Mucosa of descending colon (tissue), 3 donors: ENCODE measurements at regions not wholly inside any gene's neighbourhood (a gene's known extent, or its start where the extent isn't known, plus 50 kb on each side); places are given as distances from the start of the nearest gene placed in this dataset.

Source experiments
- ATAC-seq: fragments of 200-7000 bp; cut with Tn5 transposase; one replicate; pipeline ENCODE4 v1.9.1; 2020; ENCODE audit warnings: mild to moderate bottlenecking, moderate library complexity
- DNase-seq, 3 donors: peaks; one replicate each; pipeline ENCODE4 v3.0.0-alpha.2; 2020
- H3K36me3 ChIP-seq: fragments of 200-600 bp; one replicate; pipeline ENCODE4 v1.8.0; 2021; ENCODE audit warnings: low read depth, mild to moderate bottlenecking
- H3K4me1 ChIP-seq: fragments of 200-600 bp; one replicate; pipeline ENCODE4 v1.8.0; 2021; ENCODE audit warnings: low read depth, mild to moderate bottlenecking
- H3K4me3 ChIP-seq: fragments of 200-600 bp; one replicate; pipeline ENCODE4 v1.8.0; 2021; ENCODE audit warnings: mild to moderate bottlenecking
- H3K9me3 ChIP-seq: fragments of 200-600 bp; one replicate; pipeline ENCODE4 v1.8.0; 2021; ENCODE audit warnings: mild to moderate bottlenecking
- intact Hi-C, 2 donors: fragments of 100-400 bp; cut with DNase I in 1 of 2; cut with micrococcal nuclease in 1 of 2; formaldehyde crosslinking; loops; one replicate each; pipeline versions ENCODE4 v1.11.0 to v1.11.1; 2022; cut with DNase I, micrococcal nuclease
- TF ChIP-seq, protein P1 (sequence below): fragments of 200-600 bp; IDR thresholded peaks from one replicate; pipeline ENCODE4 v1.8.0; 2022; ENCODE audit warnings: antibody characterized with exemption, mild to moderate bottlenecking
- donor health status: DM: no; HTN: no; CAD: no; lungs with moderate emphysema.
- donor health status: DM: no; HTN: no; CAD: no.
- donor health status: DM: no; HTN: yes; CAD: no.

DNA sequence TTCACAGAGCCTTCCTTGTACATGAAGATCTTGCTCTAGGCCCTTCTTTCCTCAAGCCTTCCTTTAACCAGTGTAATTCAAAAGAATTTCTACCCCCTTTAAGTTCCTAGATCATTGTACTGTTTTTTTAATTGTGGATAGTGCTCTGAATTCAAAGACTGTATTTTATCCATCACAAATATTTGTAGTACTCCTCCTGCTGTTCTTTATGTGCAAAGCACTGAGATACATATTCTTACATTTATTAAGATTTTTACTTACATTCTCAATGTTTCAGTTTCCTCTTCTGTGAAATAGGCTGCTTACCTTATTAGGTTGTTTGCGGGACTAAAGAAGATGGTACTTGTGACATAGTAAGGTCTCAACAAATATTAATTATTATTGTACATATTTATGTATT is 168.8 kb upstream of the PDE4B start:
- intact Hi-C loops = no loop called here
- TF ChIP-seq, protein P1, sequence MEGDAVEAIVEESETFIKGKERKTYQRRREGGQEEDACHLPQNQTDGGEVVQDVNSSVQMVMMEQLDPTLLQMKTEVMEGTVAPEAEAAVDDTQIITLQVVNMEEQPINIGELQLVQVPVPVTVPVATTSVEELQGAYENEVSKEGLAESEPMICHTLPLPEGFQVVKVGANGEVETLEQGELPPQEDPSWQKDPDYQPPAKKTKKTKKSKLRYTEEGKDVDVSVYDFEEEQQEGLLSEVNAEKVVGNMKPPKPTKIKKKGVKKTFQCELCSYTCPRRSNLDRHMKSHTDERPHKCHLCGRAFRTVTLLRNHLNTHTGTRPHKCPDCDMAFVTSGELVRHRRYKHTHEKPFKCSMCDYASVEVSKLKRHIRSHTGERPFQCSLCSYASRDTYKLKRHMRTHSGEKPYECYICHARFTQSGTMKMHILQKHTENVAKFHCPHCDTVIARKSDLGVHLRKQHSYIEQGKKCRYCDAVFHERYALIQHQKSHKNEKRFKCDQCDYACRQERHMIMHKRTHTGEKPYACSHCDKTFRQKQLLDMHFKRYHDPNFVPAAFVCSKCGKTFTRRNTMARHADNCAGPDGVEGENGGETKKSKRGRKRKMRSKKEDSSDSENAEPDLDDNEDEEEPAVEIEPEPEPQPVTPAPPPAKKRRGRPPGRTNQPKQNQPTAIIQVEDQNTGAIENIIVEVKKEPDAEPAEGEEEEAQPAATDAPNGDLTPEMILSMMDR = no peak
- DNase-seq (no peak), ATAC-seq (no peak)
- Histone ChIP-seq H3K9me3 (no peaks in the 10 kb centered on the region), H3K36me3 (no peaks in the 10 kb centered on the region), H3K4me3 (no peak overlapping the region), H3K4me1 (no peaks in the 10 kb centered on the region)

DNA sequence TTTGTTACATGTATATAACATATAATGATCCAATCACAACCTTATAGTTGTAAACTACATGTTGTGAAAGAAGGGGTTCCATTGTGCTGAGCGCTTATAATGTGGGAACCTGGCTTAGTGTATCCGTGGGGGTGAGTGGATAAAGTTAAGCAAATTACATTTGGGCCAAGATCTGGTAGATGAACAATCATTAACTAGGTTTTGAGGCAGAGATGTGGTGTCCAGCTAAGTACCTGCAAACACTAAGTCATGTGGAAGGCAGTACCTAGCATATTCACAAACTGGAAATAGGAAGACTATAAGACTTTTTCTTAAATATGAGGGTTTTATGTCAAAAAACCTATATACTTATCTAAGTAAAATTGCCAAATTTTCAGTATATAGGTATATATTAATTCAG is 167.2 kb upstream of the PDE4B start:
- H3K4me1 ChIP-seq = no peaks in the 10 kb centered on the region
- DNase-seq (no peak), ATAC-seq (peak; percentile 68)
- H3K36me3 ChIP-seq = no peaks in the 10 kb centered on the region
- no peaks in the 10 kb centered on the region for H3K9me3 ChIP-seq
- intact Hi-C loops = no loop called here
- no peak overlapping the region for H3K4me3 ChIP-seq
- TF ChIP-seq, protein P1 = no peak

DNA sequence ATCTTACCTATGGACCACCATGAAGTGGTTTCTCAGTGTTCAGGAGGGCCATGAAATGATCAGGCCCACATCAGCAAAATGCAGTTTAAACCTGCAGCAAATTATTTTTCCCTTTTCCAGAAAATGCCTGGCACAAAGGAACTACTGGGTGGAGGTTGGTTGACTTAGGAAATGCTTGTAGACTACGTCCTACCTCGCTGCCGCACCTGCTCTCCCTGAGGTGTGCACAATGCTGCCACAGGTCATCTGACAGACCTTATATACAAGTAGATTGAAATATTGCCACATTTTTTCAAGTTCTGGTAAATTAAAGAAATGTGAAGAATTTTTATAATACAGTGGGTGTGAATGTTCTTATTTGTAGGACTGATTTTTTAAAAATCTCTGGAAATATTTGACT is 166.7 kb upstream of the PDE4B start:
- H3K36me3 ChIP-seq = no peaks in the 10 kb centered on the region
- intact Hi-C loops = no loop called here
- H3K4me1 ChIP-seq = no peaks in the 10 kb centered on the region
- H3K4me3 ChIP-seq = no peak overlapping the region
- ATAC-seq (peak; percentile 88), DNase-seq (peak; percentile 33 to 57 (median 41))
- TF ChIP-seq, protein P1 = no peak
- no peaks in the 10 kb centered on the region for H3K9me3 ChIP-seq

DNA sequence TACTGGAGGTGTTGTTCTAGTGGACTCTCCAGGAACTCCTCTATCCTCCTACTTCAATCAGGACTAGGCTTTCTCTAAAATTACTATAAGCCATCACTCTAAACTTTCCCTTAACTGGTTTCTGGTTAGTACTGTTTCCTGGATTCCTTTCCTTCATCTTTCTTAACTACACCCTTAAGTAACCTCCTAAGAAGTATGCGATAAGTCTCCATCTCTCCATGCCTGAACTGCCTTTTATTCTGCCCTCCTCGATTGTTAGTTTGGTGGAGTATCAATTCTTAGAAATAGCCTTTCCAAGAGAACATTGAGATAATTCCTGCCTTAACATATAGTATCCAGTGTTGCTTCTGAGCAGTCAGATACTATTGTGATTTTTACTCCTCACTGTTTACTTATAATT is 162.9 kb upstream of the PDE4B start:
- no peaks in the 10 kb centered on the region for H3K4me1 ChIP-seq
- DNase-seq (no peak), ATAC-seq (no peak)
- H3K4me3 ChIP-seq = no peak overlapping the region
- intact Hi-C loops = no loop called here
- H3K9me3 ChIP-seq = no peaks in the 10 kb centered on the region
- H3K36me3 ChIP-seq = no peaks in the 10 kb centered on the region
- TF ChIP-seq, protein P1 = no peak

DNA sequence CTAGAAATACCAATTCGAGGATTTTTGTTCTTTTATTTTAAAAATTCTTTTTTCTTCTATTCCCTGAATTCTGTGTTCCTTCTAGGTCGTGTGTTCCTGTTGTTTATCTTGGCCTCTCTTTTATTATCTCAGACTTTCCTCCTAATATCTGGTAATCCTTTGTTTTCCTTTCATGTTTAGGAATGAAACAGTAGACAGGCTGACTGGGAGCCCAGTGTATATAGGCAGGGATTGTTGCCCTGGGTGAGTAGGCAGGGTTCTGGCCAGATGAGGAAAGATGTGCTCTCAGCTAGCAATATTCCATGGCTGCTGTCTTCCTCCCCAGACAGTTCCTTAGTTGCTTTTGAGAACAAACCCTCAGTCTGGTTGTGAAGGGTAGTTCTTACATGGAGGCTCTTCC is 161.8 kb upstream of the PDE4B start:
- no peak overlapping the region for H3K4me3 ChIP-seq
- no peaks in the 10 kb centered on the region for H3K4me1 ChIP-seq
- DNase-seq (no peak), ATAC-seq (peak; percentile 34)
- H3K36me3 ChIP-seq = no peaks in the 10 kb centered on the region
- H3K9me3 ChIP-seq = no peaks in the 10 kb centered on the region
- intact Hi-C loops = no loop called here
- TF ChIP-seq, protein P1 = no peak

DNA sequence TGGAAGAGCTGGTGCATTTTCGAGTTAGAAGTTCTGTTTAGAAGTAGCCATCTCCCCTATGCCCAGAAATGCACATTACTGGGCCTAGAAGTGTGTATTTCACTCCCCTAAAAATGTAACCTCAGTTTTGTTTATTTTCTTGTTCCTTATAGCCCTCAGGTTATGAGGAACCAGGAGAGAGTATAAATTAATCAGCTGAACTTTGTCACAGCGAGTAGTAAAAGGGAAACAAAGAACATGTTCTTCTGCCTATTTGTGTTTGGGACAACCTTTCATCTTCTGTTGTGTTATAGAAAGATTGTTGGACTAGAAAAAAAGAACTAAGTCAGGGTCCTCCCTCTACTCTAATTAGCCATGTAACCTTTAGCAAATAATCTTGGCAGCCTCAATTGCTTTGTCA is 160.5 kb upstream of the PDE4B start:
- no peaks in the 10 kb centered on the region for H3K4me1 ChIP-seq
- intact Hi-C loops = no loop called here
- no peak overlapping the region for H3K4me3 ChIP-seq
- no peaks in the 10 kb centered on the region for H3K36me3 ChIP-seq
- TF ChIP-seq, protein P1 = no peak
- DNase-seq (peak in 1 of 3 donors; percentile 17), ATAC-seq (peak; percentile 97)
- H3K9me3 ChIP-seq = no peaks in the 10 kb centered on the region
